ENCODE measurements at regions not wholly inside any gene's neighbourhood (a gene's known extent, or its start where the extent isn't known, plus 50 kb on each side); places are given as distances from the start of the nearest gene placed in this dataset.
A peak's percentile ranks its signal among the peaks of the same experiment; 100 is the strongest.
"Not testable (repeated sequence)": the region's sequence is repeated elsewhere in the genome, so short reads cannot be mapped to it uniquely, and the experiment has no call there.

DNA sequence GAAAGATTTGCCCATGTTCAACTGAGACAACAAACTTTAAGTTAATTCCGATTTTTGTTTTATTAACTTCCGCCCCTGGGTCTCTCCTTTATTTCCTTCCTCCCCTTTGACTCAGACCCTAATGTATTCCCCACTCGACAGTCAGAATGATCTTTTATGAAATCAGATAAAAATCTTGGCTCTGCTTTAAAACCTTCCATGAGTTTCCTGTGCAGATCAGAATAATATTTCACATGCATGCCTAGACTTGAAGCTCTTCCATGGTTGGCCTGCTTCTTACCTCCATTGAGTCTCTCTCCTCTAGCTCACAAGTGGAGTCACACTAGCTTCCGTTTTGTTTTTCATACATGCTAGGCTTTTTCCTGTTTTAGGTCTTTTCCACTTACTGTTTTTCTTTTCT lies 116.8 kb upstream of the SPATA16 start:
- no peak for TF ChIP-seq POLR2A (IDR thresholded peaks at IDR 0.05; ENCODE audit: low read depth, low read length)
- DNase-seq (ENCODE audit: insufficient read length, low spot score) (no peak), FAIRE-seq (no peak)

DNA sequence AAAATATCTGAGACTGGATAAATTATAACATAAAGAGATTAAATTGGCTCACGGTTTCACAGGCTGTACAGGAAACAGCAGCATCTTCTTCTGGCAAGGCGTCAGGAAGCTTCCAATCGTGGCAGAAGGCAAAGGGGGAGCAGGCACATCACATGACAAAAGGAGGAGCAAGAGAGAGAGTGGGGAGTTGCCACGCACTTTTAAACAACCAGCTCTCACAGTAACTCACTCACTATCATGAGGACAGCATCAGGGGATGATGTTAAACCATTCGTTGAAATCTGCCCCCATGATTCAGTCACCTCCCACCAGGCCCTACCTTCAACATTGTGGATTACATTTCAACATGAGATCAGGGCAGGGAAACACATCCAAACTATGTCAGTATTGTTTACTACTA lies 114.5 kb upstream of the SPATA16 start:
- no peak for DNase-seq (ENCODE audit: insufficient read length, low spot score)
- FAIRE-seq, result no peak
- no peak for TF ChIP-seq POLR2A (IDR thresholded peaks at IDR 0.05; ENCODE audit: low read depth, low read length)

DNA sequence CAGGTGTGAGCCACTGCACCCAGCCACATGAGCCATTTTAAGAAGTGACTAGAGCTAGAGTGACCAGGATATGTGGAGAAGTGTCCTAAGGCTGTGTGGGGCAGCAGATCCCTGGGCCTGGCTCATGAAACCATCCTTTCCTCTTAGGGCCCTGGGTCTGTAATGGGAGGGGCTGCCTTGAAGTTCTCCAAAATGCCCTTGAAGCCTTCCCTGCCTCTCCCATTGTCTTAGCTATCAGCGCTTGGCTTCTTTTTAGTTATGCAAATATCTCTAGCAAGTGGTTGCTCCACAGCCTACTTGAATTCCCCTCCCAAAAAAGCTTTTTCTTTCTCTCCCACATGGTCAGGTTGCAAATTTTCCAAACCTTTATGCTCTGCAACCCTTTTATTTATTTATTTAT lies 112.4 kb upstream of the SPATA16 start:
- no peak for TF ChIP-seq POLR2A (IDR thresholded peaks at IDR 0.05; ENCODE audit: low read depth, low read length)
- DNase-seq (ENCODE audit: insufficient read length, low spot score) (no peak), FAIRE-seq (no peak)

DNA sequence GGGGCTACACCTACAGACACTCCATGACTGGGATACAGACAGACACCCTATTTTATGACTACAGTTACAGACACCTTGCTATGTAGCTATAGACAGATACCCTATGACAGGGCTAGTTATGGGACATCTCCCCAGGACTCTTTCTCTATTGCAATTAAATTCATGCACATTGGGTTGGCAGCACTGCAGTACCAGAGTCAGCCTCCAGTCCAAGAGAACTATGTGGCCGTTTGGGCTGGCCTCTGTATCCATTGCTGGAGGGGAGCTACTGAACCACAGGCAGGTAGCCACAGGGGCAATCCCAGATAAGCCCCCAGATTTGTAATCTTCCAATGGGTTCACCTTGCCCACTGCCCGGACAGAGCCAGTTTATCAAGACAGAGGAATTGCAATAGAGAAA lies 108.4 kb upstream of the SPATA16 start:
- no peak for TF ChIP-seq POLR2A (IDR thresholded peaks at IDR 0.05; ENCODE audit: low read depth, low read length)
- FAIRE-seq (no peak), DNase-seq (ENCODE audit: insufficient read length, low spot score) (no peak)

DNA sequence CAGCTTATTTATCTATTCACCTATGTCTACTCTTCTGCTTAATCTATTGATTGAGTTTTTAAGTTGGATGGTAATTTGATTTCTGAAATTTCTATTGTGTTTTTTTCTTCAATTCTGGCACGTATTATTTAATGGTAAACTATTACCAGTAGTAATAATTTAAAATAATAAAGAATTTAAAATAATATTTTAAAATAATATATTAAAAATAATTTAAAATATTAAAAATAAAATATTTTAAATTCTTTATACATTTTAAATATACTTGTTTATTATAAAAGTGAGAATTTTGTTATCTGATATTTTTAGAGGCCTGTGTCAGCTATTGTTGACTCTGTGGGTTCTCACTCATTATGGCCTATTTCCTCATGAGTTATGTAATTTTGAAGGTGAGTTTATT lies 100.7 kb upstream of the SPATA16 start:
- FAIRE-seq, result no peak
- no peak for DNase-seq (ENCODE audit: insufficient read length, low spot score)
- TF ChIP-seq POLR2A (IDR thresholded peaks at IDR 0.05; ENCODE audit: low read depth, low read length), result no peak

DNA sequence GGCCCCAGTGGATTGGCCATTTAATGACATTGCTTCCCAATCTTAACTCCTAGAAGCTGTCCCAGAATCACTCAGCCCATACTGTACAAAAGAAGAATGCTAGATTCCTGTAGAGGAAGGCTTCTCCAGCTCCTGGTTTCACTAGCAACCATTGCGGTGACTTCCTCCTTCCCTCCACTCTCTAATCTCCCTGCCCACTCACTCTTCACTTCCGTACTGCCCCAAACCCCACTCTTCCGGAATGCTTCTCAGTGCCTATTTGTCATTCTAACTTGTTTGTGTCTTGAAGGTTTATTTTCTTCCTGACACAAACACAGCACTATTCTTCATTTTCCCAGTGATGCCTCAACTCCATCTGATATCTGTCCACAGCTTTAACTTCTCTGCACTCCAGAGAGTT lies 97.1 kb upstream of the SPATA16 start:
- no peak for TF ChIP-seq POLR2A (IDR thresholded peaks at IDR 0.05; ENCODE audit: low read depth, low read length)
- no peak for FAIRE-seq
- DNase-seq (ENCODE audit: insufficient read length, low spot score), result no peak

DNA sequence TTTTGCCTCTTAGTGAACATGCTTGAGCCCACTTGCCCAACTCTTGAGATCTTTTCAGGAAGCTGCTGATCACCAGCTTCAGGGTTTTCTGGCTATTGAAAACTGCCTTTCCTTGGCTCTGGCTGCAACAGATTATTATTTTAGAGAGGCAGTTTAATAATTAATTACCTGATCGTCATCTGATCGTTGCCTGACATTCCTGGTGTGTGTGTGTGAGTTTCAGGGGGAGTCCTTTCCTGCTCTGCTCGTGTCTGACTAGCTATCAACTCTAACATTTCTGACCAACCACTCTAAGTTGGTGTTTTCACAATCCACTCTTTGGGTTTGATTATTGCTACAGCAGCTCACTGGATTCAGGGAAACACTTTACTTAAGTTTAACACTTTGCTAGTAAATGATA lies 84.3 kb upstream of the SPATA16 start:
- DNase-seq (ENCODE audit: insufficient read length, low spot score) (no peak), FAIRE-seq (no peak)
- no peak for TF ChIP-seq POLR2A (IDR thresholded peaks at IDR 0.05; ENCODE audit: low read depth, low read length)

DNA sequence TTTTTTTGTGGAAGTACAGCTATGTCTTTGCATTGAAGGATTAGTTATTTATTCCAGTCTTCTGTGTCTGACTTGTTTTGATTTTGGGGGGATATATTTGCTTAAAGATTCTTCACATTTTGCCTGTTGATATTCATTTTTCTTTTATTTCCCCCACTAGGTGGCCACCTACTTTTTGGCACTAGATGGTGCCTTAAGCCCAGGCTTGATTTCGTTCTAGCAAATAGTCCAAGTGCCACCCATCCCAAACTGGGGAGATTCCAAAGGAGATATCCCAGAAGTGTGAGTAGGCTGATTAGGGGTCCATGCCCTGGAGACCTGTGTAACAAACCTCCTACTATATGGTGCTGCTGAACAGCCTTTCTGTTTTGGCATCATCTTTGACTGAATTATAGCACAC lies 80.0 kb upstream of the SPATA16 start:
- FAIRE-seq (no peak), DNase-seq (ENCODE audit: insufficient read length, low spot score) (no peak)
- no peak for TF ChIP-seq POLR2A (IDR thresholded peaks at IDR 0.05; ENCODE audit: low read depth, low read length)

DNA sequence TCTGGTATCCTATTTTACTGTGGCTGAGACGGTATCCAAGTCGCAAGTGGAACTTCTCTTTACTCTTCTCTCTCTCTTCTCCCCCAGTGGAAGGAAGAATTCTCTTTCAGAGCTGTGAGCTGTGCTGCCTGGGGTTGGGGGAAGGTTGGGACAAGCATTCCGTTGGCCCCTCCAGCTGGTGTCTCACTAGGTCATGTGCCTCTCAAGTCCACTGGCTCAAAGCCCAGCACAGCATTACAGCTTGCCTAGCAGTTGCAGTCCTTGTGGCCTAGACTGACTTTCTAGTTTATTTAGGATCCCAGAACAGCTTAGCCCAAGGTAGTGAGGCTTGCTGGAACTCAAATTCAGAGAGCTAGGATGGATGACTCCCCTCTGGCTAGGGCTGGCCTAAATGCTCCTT lies 76.1 kb upstream of the SPATA16 start:
- FAIRE-seq (no peak), DNase-seq (ENCODE audit: insufficient read length, low spot score) (no peak)
- no peak for TF ChIP-seq POLR2A (IDR thresholded peaks at IDR 0.05; ENCODE audit: low read depth, low read length)

DNA sequence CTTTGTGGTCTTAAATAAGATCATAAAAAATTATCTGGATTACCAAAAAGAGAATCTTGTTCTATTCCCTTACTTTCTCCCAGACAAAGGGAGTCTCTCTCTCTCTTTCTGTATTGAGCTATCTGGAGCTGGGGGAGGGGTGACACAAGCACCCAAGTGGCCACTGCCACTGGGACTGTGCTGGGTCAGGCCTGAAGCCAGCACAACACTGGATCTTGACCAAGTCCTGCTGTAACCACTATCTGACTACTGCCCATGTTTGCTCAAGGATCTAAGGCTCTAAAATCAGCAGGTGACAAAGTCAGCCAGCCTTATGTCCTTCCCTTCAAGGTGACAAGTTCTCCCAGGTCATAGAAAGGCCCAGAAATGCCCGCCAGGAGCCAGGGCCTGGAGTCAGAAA lies 75.0 kb upstream of the SPATA16 start:
- TF ChIP-seq POLR2A (IDR thresholded peaks at IDR 0.05; ENCODE audit: low read depth, low read length), result no peak
- FAIRE-seq, result no peak
- no peak for DNase-seq (ENCODE audit: insufficient read length, low spot score)

DNA sequence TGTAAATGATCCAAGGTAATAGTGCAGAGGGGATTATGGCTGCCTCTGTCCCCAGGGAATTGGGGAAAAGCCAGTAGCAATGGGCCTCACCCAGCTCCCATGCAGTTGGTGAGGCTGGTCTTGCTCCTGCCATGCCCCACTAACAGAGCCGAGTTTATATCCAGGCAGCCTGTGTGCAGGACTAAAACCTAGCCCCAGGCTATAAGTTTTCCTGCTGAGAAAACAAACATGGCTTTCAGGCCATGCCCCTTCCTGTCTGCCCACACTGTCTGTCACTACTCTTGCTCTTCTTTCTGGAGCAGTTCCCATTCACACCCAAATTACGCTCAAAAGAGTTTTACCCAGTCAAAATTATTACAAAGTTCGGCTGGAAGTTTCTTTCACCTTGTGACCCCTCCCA lies 73.5 kb upstream of the SPATA16 start:
- FAIRE-seq (no peak), DNase-seq (ENCODE audit: insufficient read length, low spot score) (no peak)
- no peak for TF ChIP-seq POLR2A (IDR thresholded peaks at IDR 0.05; ENCODE audit: low read depth, low read length)

DNA sequence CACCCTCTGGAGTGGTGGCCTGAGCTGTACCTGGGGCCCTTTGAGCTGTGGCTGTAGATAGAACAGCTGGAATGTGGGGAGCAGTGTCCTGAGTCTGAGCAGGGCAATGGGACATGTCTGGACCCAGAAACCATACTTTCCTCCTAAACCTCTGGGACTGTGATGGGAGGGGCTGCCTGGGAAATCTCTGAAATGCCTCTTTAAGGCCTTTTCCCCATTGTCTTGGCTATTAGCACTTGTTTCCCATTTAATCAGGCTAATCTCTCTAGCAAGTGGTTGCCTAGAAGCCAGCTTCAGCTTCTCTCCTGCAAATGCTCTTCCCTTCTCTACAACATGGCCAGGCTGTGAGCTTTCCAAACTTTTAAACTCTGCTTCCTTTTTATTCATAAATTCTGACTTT lies 58.5 kb upstream of the SPATA16 start:
- no peak for FAIRE-seq
- TF ChIP-seq POLR2A (IDR thresholded peaks at IDR 0.05; ENCODE audit: low read depth, low read length), result no peak
- DNase-seq (ENCODE audit: insufficient read length, low spot score), result no peak

DNA sequence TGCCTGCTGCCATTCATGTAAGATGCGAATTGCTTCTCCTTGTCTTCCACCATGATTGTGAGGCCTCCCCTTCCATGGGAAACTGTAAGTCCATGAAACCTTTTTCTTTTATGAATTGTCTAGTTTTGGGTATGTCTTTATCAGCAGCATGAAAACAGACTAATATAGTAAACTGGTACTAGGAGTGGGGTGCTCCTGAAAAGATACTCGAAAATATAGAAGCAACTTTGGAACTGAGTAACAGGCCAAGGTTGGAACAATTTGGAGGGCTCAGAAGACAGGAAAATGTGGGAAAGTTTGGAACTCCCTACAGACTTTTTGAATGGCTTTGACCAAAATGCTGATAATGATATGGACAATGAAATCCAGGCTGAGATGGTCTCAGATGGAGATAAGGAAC lies 53.8 kb upstream of the SPATA16 start:
- not testable (repeated sequence) for FAIRE-seq

DNA sequence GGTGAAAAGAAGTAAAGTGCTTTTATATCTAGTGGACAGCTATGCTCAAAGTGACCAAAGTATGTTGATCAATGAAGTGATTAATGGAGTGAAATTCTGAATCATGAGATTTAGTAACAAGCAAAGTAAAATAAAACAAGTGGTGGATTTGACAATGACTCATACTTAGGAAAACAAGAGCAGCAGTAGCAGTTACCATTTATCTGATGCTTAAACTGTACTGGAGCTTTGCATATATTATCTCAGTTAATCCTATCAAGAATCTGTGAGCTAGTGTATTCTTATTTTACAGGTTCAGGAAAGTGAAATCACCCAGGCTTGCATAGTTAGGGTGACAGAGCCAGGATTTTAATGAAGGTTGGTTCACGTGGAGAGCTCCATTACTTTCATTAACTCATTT lies 50.6 kb upstream of the SPATA16 start:
- FAIRE-seq, result no peak
- TF ChIP-seq POLR2A (IDR thresholded peaks at IDR 0.05; ENCODE audit: low read depth, low read length), result no peak
- peak; percentile 2 for DNase-seq (ENCODE audit: insufficient read length, low spot score)

More for the DNA sequence above, 53.8 kb upstream of the SPATA16 start:
- not testable (repeated sequence) for DNase-seq (ENCODE audit: insufficient read length, low spot score)
